ENCODE measurements at regions not wholly inside any gene's neighbourhood (a gene's known extent, or its start where the extent isn't known, plus 50 kb on each side); places are given as distances from the start of the nearest gene placed in this dataset.

- DNase-seq (ENCODE audit: low read depth) = no peak
- no peak for TF ChIP-seq CTCF (conservative IDR thresholded peaks at IDR 0.05; ENCODE audit: low read depth, low read length)
- no peak overlapping the region for H3K4me3 ChIP-seq (ENCODE audit: low read length)
Measured at GRCh38 chr14:51457843-51458562, 193.7 kb upstream of the FRMD6 start.

- TF ChIP-seq CTCF (conservative IDR thresholded peaks at IDR 0.05; ENCODE audit: low read depth, low read length) = no peak
- H3K4me3 ChIP-seq (ENCODE audit: low read length) = no peak overlapping the region
- DNase-seq (ENCODE audit: low read depth) = no peak
Measured at GRCh38 chr14:51458563-51458955, 193.2 kb upstream of the FRMD6 start.

GRCh38 chr14:51460011-51460410 is 191.7 kb upstream of the FRMD6 start:
- TF ChIP-seq CTCF (conservative IDR thresholded peaks at IDR 0.05; ENCODE audit: low read depth, low read length) = no peak
- DNase-seq (ENCODE audit: low read depth) = no peak
- no peak overlapping the region for H3K4me3 ChIP-seq (ENCODE audit: low read length)

- no peak overlapping the region for H3K4me3 ChIP-seq (ENCODE audit: low read length)
- TF ChIP-seq CTCF (conservative IDR thresholded peaks at IDR 0.05; ENCODE audit: low read depth, low read length) = no peak
- no peak for DNase-seq (ENCODE audit: low read depth)
Measured at GRCh38 chr14:51462182-51462581, 189.5 kb upstream of the FRMD6 start.

GRCh38 chr14:51462706-51463105 is 189.0 kb upstream of the FRMD6 start:
- TF ChIP-seq CTCF (conservative IDR thresholded peaks at IDR 0.05; ENCODE audit: low read depth, low read length) = no peak
- no peak overlapping the region for H3K4me3 ChIP-seq (ENCODE audit: low read length)
- DNase-seq (ENCODE audit: low read depth) = no peak

GRCh38 chr14:51463461-51463860 is 188.2 kb upstream of the FRMD6 start:
- no peak for TF ChIP-seq CTCF (conservative IDR thresholded peaks at IDR 0.05; ENCODE audit: low read depth, low read length)
- DNase-seq (ENCODE audit: low read depth) = no peak
- H3K4me3 ChIP-seq (ENCODE audit: low read length) = no peak overlapping the region

GRCh38 chr14:51464411-51464810 is 187.3 kb upstream of the FRMD6 start:
- no peak for TF ChIP-seq CTCF (conservative IDR thresholded peaks at IDR 0.05; ENCODE audit: low read depth, low read length)
- no peak overlapping the region for H3K4me3 ChIP-seq (ENCODE audit: low read length)
- no peak for DNase-seq (ENCODE audit: low read depth)
